ENCODE measurements at regions not wholly inside any gene's neighbourhood (a gene's known extent, or its start where the extent isn't known, plus 50 kb on each side); places are given as distances from the start of the nearest gene placed in this dataset.
"Not testable (repeated sequence)": the region's sequence is repeated elsewhere in the genome, so short reads cannot be mapped to it uniquely, and the experiment has no call there.

DNA sequence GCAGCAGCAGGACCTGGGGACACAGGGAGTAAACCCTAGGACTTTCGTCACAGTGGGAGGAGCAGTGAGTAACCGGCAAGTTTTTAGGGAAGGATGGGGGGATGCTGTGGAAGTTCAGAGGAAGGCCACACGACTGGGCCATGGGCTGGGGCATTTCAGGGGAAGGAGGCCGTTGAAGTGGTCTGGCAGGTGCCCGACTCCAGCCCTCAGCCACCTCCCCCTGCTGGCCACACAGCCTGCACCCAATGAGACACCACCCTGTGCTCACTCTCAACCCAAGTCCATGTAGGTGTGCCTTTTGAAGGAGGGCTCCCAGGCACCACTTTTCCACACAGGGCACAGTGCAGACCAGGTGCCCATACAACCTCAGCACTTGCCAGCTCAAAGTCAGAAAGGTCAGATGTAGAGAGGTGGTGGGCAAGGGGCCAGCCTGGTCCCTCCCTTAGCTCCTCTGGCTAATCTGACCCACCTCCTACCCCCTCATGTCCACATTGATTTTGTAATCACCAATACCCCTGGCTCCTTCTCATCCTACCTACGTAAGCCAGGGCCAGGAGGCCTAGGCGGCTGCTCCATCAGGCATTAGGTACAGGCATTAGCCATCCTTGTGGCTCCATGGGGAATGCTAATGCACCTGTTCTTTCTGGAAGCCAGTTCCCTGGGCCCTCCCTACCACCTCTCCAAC is 211.2 kb downstream of the SMAD2 start:
- Mint-ChIP-seq H3K36me3 (no peaks in the 10 kb centered on the region), H3K9me3 (no peaks in the 10 kb centered on the region), H3K4me3 (no peak overlapping the region), H3K27me3 (peaks cover 5% of the 10 kb centered on the region), H3K27ac (no peak overlapping the region), H3K4me1 (no peaks in the 10 kb centered on the region)
- CTCF ChIA-PET: no interaction called here
- no peak for DNase-seq

DNA sequence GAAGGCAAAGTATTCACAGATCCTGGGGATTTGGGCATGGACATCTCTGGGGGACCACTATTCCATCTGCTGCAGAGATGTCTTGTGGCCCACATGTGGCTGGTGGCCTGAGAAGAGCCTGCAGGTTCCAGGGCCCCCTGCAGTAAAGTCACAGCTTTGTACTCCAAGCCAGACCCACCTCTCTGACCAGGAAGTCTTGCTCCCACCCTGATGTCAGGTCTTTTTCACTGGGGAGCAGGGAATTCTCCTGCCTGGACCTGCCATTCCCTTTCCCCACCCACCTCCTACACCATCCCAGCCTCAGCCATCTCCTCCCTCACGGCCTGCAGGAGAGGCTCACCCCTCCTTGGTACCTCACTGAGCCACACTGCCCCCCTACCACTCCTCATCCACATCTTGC is 211.8 kb downstream of the SMAD2 start:
- no peaks in the 10 kb centered on the region for H3K36me3 Mint-ChIP-seq

DNA sequence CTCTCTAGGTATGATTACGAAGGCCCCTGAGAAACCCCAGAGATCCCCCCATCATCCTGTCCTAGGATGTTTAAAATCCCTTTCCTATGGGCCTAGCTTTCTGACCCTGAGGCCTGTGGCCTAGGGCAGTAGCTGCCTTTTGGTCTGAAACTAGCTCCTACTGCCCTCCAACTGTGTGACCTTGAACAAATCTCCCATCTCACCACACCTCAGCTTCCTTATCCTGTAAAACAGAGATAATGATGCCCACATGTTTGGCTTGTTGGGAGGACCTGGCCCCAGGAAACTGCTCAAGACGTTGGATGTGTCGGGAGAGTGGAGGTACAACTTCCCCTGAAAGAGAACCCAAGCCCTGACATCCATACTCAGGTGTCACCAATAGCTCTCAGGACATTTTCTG is 213.2 kb downstream of the SMAD2 start:
- H3K9me3 Mint-ChIP-seq: no peaks in the 10 kb centered on the region
- peaks cover 9% of the 10 kb centered on the region for H3K27me3 Mint-ChIP-seq
- H3K36me3 Mint-ChIP-seq: no peaks in the 10 kb centered on the region
- H3K4me3 Mint-ChIP-seq: no peak overlapping the region
- CTCF ChIA-PET: interaction anchor here (0.7 kb wide), 1 partner anchor 502 kb away, joined by 3 read pairs; no protein-coding TSS in a partner anchor
- no peaks in the 10 kb centered on the region for H3K4me1 Mint-ChIP-seq
- H3K27ac Mint-ChIP-seq: no peak overlapping the region
- no peak for DNase-seq

More for the DNA sequence above, 211.8 kb downstream of the SMAD2 start:
- Mint-ChIP-seq H3K27ac (no peak overlapping the region), H3K4me1 (no peaks in the 10 kb centered on the region), H3K9me3 (no peaks in the 10 kb centered on the region), H3K4me3 (no peak overlapping the region), H3K27me3 (peaks cover 9% of the 10 kb centered on the region)
- no peak for DNase-seq
- CTCF ChIA-PET: no interaction called here

DNA sequence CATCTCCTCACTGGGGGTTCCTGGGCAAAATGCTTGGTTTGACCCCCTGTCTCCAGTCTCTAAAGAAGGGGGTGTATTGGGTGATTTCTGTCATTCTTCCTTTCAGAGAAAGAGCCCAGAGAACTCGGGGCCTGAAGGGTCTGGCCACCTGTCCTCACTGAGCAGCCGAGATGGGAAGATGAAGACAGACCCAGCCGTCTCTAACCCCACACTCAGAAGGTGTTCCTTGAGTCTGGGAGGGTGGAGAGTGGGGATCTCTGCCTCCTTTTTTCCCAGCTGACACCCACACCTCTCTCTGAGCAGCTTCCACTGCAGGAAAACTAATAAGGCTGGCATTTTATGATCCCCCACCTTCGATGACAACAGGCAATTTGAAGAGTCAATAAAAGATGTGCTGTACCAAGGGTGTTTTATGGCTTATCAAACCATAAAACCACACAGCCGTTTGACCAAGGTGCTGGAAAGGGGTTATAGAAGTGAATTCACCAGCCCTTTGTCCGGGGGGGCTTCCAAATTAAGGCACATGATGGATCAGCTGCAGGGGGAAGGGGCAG is 213.8 kb downstream of the SMAD2 start:
- DNase-seq: no peak
- H3K4me1 Mint-ChIP-seq: no peaks in the 10 kb centered on the region
- H3K36me3 Mint-ChIP-seq: no peaks in the 10 kb centered on the region
- H3K27me3 Mint-ChIP-seq: peaks cover 9% of the 10 kb centered on the region
- no peaks in the 10 kb centered on the region for H3K9me3 Mint-ChIP-seq
- no peak overlapping the region for H3K4me3 Mint-ChIP-seq
- no peak overlapping the region for H3K27ac Mint-ChIP-seq
- CTCF ChIA-PET: no interaction called here

DNA sequence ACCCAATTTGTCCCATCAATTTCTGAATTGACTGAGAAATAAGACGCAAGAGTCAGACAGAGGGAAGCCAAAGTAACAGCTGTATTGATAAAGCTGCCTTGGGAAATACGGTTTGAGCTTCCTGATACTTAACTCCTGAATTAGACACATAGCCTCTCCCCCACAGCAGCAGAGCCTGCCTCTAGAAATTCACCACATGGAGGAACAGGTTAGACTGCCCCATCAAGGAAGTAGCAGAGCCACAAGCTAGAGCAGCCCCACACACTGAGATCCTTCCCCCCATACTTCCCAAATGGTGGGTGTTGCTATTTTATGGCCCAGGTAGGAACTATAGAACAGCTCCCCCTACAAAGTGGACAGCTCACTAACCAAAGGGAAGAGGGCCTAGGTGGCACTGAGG is 220.0 kb downstream of the SMAD2 start:
- no peak for DNase-seq
- no peaks in the 10 kb centered on the region for H3K9me3 Mint-ChIP-seq
- no peak overlapping the region for H3K4me3 Mint-ChIP-seq
- CTCF ChIA-PET: no interaction called here
- no peaks in the 10 kb centered on the region for H3K4me1 Mint-ChIP-seq
- no peaks in the 10 kb centered on the region for H3K36me3 Mint-ChIP-seq
- peaks cover 4% of the 10 kb centered on the region for H3K27me3 Mint-ChIP-seq
- no peak overlapping the region for H3K27ac Mint-ChIP-seq

DNA sequence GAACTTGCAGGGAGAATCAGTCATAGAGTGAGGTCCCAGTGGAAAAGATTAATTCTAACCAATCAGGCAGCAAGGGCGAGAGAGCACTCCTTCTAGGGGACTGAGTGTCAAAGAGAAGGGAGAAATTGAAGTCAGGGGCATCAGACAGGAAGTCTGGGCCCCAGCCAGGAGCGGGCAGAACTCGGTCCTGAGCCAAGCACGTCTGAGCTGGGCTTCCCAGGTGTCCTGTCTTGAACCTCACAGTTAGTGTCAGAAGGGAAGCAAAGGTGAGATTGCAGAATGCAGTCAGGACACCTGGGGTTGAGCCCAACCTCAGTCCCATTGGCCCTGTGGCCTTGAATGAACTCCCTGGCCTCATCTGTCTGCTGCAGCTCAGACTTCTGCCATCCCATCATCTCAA is 220.9 kb downstream of the SMAD2 start:
- Mint-ChIP-seq H3K36me3 (no peaks in the 10 kb centered on the region), H3K4me3 (no peak overlapping the region), H3K27ac (no peak overlapping the region), H3K4me1 (no peaks in the 10 kb centered on the region), H3K9me3 (no peaks in the 10 kb centered on the region), H3K27me3 (peaks cover 4% of the 10 kb centered on the region)
- no peak for DNase-seq
- CTCF ChIA-PET: interaction anchor here (0.8 kb wide), 1 partner anchor 39 kb away, joined by 3 read pairs; no protein-coding TSS in a partner anchor

DNA sequence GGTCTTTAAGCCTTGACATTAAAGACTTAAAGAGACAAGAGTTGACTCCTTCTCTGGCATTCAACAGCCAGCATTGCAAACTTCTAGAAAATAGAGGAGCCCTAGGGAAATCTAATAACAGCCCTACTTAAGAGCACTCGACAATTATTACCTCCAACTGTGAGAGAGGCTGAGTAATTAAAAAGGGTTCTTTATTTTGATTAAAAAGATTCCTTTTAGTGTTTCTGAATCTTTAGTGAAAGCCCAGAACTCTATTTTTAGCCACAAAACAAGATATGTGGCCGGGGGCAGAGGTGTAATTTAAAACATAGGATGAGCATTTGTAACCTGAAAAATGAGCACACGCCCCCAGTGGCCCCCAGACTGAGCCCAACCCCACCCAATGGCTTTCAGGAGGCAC is 222.3 kb downstream of the SMAD2 start:
- Mint-ChIP-seq H3K4me3 (no peak overlapping the region), H3K9me3 (no peaks in the 10 kb centered on the region), H3K36me3 (no peaks in the 10 kb centered on the region), H3K27ac (no peak overlapping the region), H3K27me3 (no peaks in the 10 kb centered on the region), H3K4me1 (no peaks in the 10 kb centered on the region)
- no peak for DNase-seq
- CTCF ChIA-PET: no interaction called here

DNA sequence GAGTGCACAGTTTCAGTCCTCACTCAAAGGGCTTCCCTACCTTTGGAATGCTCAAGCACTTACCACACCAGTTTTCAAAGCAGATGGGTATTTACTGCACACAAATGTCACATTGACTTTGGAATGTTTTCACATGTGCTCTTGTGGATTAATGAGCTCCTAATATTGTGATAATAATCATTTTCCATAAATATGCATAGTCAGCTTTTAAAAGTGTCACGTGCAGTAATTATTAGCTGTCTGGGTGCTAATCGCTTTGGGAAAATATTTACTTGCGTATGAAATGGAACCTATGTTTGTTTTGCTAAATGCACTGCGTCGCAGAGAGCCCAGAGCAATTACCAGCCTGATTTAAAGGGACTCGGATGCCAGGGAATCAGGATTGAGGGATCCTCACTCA is 229.3 kb downstream of the SMAD2 start:
- H3K36me3 Mint-ChIP-seq: no peaks in the 10 kb centered on the region
- no peak overlapping the region for H3K27ac Mint-ChIP-seq
- CTCF ChIA-PET: no interaction called here
- H3K4me3 Mint-ChIP-seq: no peak overlapping the region
- DNase-seq: no peak
- H3K4me1 Mint-ChIP-seq: no peaks in the 10 kb centered on the region
- H3K27me3 Mint-ChIP-seq: peaks cover 12% of the 10 kb centered on the region
- H3K9me3 Mint-ChIP-seq: no peaks in the 10 kb centered on the region

DNA sequence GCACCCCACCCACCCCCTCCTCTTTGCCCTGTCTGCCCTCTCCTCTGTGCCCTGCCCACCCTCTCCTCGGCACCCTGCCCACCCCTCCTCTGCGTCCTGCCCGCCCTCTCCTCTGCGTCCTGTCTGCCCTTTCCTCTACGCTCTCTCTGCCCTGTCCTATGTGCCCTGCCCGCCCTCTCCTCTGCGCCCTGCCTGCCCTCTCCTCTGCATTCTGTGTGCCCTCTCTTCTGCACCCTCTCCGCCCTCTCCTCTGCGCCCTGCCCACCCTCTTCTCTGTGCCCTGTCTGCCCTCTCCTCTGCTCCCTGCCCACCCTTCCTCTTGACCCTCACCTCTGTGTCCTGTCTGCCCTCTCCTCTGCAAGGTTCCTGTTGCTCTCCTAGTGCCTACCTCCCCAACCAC is 233.6 kb downstream of the SMAD2 start:
- no peaks in the 10 kb centered on the region for H3K36me3 Mint-ChIP-seq
- no peaks in the 10 kb centered on the region for H3K4me1 Mint-ChIP-seq
- H3K9me3 Mint-ChIP-seq: no peaks in the 10 kb centered on the region
- H3K27me3 Mint-ChIP-seq: peaks cover 13% of the 10 kb centered on the region
- no peak overlapping the region for H3K4me3 Mint-ChIP-seq
- H3K27ac Mint-ChIP-seq: no peak overlapping the region
- no peak for DNase-seq
- CTCF ChIA-PET: no interaction called here

DNA sequence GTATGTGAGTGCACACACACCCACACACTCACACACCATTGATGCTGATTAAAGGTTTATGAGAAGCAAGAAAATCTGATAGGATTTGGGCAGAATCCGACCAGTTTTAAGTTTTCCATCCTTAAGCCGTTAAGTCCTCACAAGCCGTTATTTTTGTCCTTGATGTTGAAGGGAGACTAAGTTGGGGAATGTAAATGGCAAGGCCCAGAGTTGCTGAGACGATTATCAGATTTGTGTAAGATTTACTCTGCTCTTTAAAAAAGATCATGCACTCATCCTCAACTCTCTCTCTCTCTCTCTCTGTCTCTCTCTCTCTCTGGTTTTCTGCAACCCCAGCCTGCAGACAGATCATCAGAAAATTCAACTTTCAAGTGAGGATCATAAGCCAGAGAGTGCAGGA is 238.8 kb downstream of the SMAD2 start:
- no peak overlapping the region for H3K27ac Mint-ChIP-seq
- H3K9me3 Mint-ChIP-seq: no peaks in the 10 kb centered on the region
- no peak for DNase-seq
- H3K27me3 Mint-ChIP-seq: peaks cover 12% of the 10 kb centered on the region
- H3K4me1 Mint-ChIP-seq: no peaks in the 10 kb centered on the region
- no peak overlapping the region for H3K4me3 Mint-ChIP-seq
- H3K36me3 Mint-ChIP-seq: no peaks in the 10 kb centered on the region
- CTCF ChIA-PET: interaction anchor here (0.9 kb wide), 1 partner anchor 802 kb away, joined by 3 read pairs; no protein-coding TSS in a partner anchor

DNA sequence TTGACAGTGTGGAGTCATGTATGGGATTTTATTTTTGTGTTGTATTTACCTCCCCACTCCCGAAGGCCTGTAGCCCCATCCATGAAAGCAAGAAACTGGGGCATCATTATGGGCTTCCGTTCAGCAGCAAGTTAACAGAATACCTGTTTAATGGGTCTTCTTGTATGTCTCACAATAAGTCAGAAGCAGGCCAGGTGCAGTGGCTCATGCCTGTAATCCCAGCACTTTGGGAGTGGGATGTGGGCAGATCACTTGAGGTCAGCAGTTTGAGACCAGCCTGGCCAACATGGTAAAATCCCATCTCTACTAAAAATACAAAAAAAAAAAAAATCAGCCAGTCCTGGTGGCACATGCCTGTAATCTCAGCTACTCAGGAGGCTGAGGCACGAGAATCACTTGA is 239.7 kb downstream of the SMAD2 start:
- H3K36me3 Mint-ChIP-seq, CTCF ChIA-PET, H3K9me3 Mint-ChIP-seq, H3K27ac Mint-ChIP-seq, H3K4me3 Mint-ChIP-seq, DNase-seq, H3K27me3 Mint-ChIP-seq, H3K4me1 Mint-ChIP-seq: not testable (repeated sequence)

DNA sequence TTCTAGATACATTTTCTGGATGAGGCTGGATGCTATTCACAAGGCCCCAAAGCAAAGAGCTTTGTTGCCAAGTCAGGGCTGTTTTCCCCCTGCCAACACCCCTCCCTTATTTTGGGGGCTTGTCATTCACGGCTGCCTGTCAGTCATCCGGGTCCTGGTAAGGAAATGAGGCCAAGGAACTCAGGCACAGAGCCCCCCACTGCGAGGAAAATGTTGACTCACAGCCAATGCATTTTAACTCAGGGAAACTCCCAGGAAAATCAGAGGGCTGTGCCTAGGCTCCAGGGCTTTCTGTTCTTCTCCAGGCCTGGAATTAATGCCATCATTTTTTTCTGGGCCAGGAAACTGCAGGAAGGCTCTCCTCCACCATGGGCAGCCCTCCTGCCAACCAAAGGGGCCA is 241.1 kb downstream of the SMAD2 start:
- no peak overlapping the region for H3K27ac Mint-ChIP-seq
- H3K4me3 Mint-ChIP-seq: no peak overlapping the region
- H3K9me3 Mint-ChIP-seq: no peaks in the 10 kb centered on the region
- CTCF ChIA-PET: no interaction called here
- no peaks in the 10 kb centered on the region for H3K36me3 Mint-ChIP-seq
- H3K27me3 Mint-ChIP-seq: peaks cover 7% of the 10 kb centered on the region
- DNase-seq: no peak
- no peaks in the 10 kb centered on the region for H3K4me1 Mint-ChIP-seq

DNA sequence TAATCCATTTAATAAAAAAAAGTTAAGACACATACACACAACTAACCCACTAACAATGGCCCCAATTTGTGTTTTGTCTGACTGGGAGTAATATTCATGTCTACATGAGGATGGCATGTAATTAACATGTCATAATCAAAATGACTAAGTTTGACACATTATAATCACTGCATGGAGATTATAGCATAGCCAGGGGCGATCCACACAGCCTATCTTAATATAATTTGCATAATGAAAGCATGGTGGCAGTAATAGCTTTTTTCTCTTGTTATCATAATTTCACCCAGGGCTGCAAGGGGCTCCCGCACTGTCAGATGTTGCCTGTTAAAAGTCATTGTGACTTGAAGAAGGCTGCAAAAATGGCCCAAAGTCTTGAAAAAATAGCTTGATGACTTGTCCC is 243.7 kb downstream of the SMAD2 start:
- DNase-seq: no peak
- Mint-ChIP-seq H3K36me3 (no peaks in the 10 kb centered on the region), H3K4me3 (no peak overlapping the region), H3K27me3 (peaks cover 11% of the 10 kb centered on the region), H3K4me1 (no peaks in the 10 kb centered on the region), H3K9me3 (no peaks in the 10 kb centered on the region), H3K27ac (no peak overlapping the region)
- CTCF ChIA-PET: no interaction called here

DNA sequence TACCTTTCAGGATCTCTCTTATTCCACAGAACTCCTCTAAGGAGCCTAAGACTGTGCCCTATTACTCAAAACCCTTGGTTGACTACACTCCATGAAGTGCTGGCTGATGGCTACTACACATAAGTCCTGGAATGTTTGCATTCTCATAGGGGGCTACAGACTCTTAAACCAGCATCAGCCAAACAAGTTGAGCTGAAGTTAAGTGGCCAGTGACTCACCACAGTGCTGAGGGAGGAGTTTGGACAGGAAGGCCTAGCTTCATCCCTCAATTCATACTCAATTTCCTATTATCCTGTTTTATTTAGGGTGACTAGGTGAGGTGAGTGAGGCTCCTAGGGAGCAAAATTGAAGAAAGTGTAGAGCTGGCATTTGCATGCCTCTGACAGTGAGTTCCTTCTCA is 246.7 kb downstream of the SMAD2 start:
- Mint-ChIP-seq H3K9me3 (no peaks in the 10 kb centered on the region), H3K27ac (no peak overlapping the region), H3K4me1 (no peaks in the 10 kb centered on the region), H3K27me3 (peaks cover 5% of the 10 kb centered on the region), H3K36me3 (no peaks in the 10 kb centered on the region), H3K4me3 (no peak overlapping the region)
- CTCF ChIA-PET: no interaction called here
- no peak for DNase-seq

DNA sequence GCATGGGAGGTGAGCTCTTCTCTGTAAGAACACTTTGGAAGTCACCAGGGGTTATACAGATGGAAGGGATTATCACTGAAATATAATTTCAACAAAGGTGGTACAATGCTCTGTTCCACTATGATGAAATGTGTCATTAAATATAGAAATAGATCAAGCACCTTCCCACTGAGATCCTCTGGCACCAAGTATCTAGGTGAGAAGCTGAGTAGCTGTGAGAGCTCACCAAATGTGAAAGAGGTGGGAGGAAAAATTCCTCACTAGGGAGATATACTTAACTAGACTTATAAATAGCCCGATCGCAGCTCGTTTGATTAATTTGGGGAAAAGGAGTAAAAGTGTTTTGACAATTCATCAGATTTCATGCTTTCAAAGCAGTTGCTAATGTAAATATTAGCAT is 247.6 kb downstream of the SMAD2 start:
- H3K4me1 Mint-ChIP-seq: no peaks in the 10 kb centered on the region

More for the DNA sequence above, 247.6 kb downstream of the SMAD2 start:
- CTCF ChIA-PET: no interaction called here
- H3K27ac Mint-ChIP-seq: no peak overlapping the region
- H3K36me3 Mint-ChIP-seq: no peaks in the 10 kb centered on the region
- H3K4me3 Mint-ChIP-seq: no peak overlapping the region
- DNase-seq: no peak
- peaks cover 4% of the 10 kb centered on the region for H3K27me3 Mint-ChIP-seq
- no peaks in the 10 kb centered on the region for H3K9me3 Mint-ChIP-seq

Data from activated naive CD4-positive, alpha-beta T cell treated with anti-CD3 and anti-CD28 coated beads, Interleukin-2, amount 10 ng/mL, durations not matched to agents 7 days and 5 days (primary cell).